ENCODE measurements at regions not wholly inside any gene's neighbourhood (a gene's known extent, or its start where the extent isn't known, plus 50 kb on each side); places are given as distances from the start of the nearest gene placed in this dataset.
"Not testable (repeated sequence)": the region's sequence is repeated elsewhere in the genome, so short reads cannot be mapped to it uniquely, and the experiment has no call there.

GRCh38 chr10:108336836-108337235 is 1172.3 kb upstream of the SORCS1 start:
- intact Hi-C loops (cut with DNase I): no loop called here
- Histone ChIP-seq H3K27ac (ENCODE audit: low read depth in 1 of 2, low read length in 2 of 2) (no peak overlapping the region), H3K36me3 (ENCODE audit: control insufficient read depth in 1 of 2, insufficient read depth in 2 of 2, low read length in 1 of 2) (no peaks in the 10 kb centered on the region), H3K4me1 (ENCODE audit: control insufficient read depth in 1 of 2, insufficient read depth in 2 of 2, low read length in 2 of 2) (no peaks in the 10 kb centered on the region), H3K4me3 (ENCODE audit: low read length in 2 of 2) (no peak overlapping the region), H3K27me3 (ENCODE audit: control insufficient read depth in 1 of 2, insufficient read depth in 2 of 2, low read length in 1 of 2) (no peaks in the 10 kb centered on the region), H3K9me3 (ENCODE audit: control insufficient read depth, low read length) (no peaks in the 10 kb centered on the region)
- ATAC-seq (ENCODE audit: low FRiP score) (no peak), DNase-seq (no peak)

- no peak for DNase-seq
- H3K27ac ChIP-seq (ENCODE audit: low read depth in 1 of 2, low read length in 2 of 2): no peak overlapping the region
- no peaks in the 10 kb centered on the region for H3K9me3 ChIP-seq (ENCODE audit: control insufficient read depth, low read length)
- intact Hi-C loops (cut with DNase I): no loop called here
- 84 to 90% methylated on average over 3 of the region's 3 CpGs for WGBS, 2 donors
- no peak overlapping the region for H3K4me3 ChIP-seq (ENCODE audit: low read length in 2 of 2)
- H3K27me3 ChIP-seq (ENCODE audit: control insufficient read depth in 1 of 2, insufficient read depth in 2 of 2, low read length in 1 of 2): no peaks in the 10 kb centered on the region
- no peaks in the 10 kb centered on the region for H3K36me3 ChIP-seq (ENCODE audit: control insufficient read depth in 1 of 2, insufficient read depth in 2 of 2, low read length in 1 of 2)
- H3K4me1 ChIP-seq (ENCODE audit: control insufficient read depth in 1 of 2, insufficient read depth in 2 of 2, low read length in 2 of 2): no peaks in the 10 kb centered on the region
- no peak for ATAC-seq (ENCODE audit: low FRiP score)
These were observed 1163.2 kb upstream of the SORCS1 start for GRCh38 chr10:108327706-108328105.

GRCh38 chr10:108323274-108323798 is 1158.8 kb upstream of the SORCS1 start:
- intact Hi-C loops (cut with DNase I): no loop called here
- H3K4me1 ChIP-seq (ENCODE audit: control insufficient read depth in 1 of 2, insufficient read depth in 2 of 2, low read length in 2 of 2): no peaks in the 10 kb centered on the region
- no peak overlapping the region for H3K27ac ChIP-seq (ENCODE audit: low read depth in 1 of 2, low read length in 2 of 2)
- H3K27me3 ChIP-seq (ENCODE audit: control insufficient read depth in 1 of 2, insufficient read depth in 2 of 2, low read length in 1 of 2): no peaks in the 10 kb centered on the region
- no peaks in the 10 kb centered on the region for H3K9me3 ChIP-seq (ENCODE audit: control insufficient read depth, low read length)
- no peaks in the 10 kb centered on the region for H3K36me3 ChIP-seq (ENCODE audit: control insufficient read depth in 1 of 2, insufficient read depth in 2 of 2, low read length in 1 of 2)
- ATAC-seq (ENCODE audit: low FRiP score) (no peak), DNase-seq (no peak)
- WGBS, 2 donors: 53 to 61% methylated on average over 3 of the region's 3 CpGs
- H3K4me3 ChIP-seq (ENCODE audit: low read length in 2 of 2): no peak overlapping the region

GRCh38 chr10:108319434-108320222 is 1155.1 kb upstream of the SORCS1 start:
- Histone ChIP-seq H3K9me3 (ENCODE audit: control insufficient read depth, low read length) (no peaks in the 10 kb centered on the region), H3K27ac (ENCODE audit: low read depth in 1 of 2, low read length in 2 of 2) (no peak overlapping the region), H3K4me1 (ENCODE audit: control insufficient read depth in 1 of 2, insufficient read depth in 2 of 2, low read length in 2 of 2) (no peaks in the 10 kb centered on the region), H3K4me3 (ENCODE audit: low read length in 2 of 2) (no peak overlapping the region), H3K36me3 (ENCODE audit: control insufficient read depth in 1 of 2, insufficient read depth in 2 of 2, low read length in 1 of 2) (no peaks in the 10 kb centered on the region), H3K27me3 (ENCODE audit: control insufficient read depth in 1 of 2, insufficient read depth in 2 of 2, low read length in 1 of 2) (no peaks in the 10 kb centered on the region)
- ATAC-seq (ENCODE audit: low FRiP score) (no peak), DNase-seq (no peak)
- intact Hi-C loops (cut with DNase I): no loop called here
- WGBS, 2 donors: 72 to 73% methylated on average over 6 of the region's 6 CpGs

GRCh38 chr10:108315636-108316035 is 1151.1 kb upstream of the SORCS1 start:
- H3K27me3 ChIP-seq (ENCODE audit: control insufficient read depth in 1 of 2, insufficient read depth in 2 of 2, low read length in 1 of 2); H3K4me3 ChIP-seq (ENCODE audit: low read length in 2 of 2); H3K9me3 ChIP-seq (ENCODE audit: control insufficient read depth, low read length); ATAC-seq (ENCODE audit: low FRiP score); intact Hi-C loops (cut with DNase I); DNase-seq; H3K4me1 ChIP-seq (ENCODE audit: control insufficient read depth in 1 of 2, insufficient read depth in 2 of 2, low read length in 2 of 2); H3K36me3 ChIP-seq (ENCODE audit: control insufficient read depth in 1 of 2, insufficient read depth in 2 of 2, low read length in 1 of 2); H3K27ac ChIP-seq (ENCODE audit: low read depth in 1 of 2, low read length in 2 of 2): not testable (repeated sequence)
- WGBS, 2 donors: 54 to 66% methylated on average over 10 to 18 of the region's 25 CpGs

- Histone ChIP-seq H3K9me3 (ENCODE audit: control insufficient read depth, low read length) (no peaks in the 10 kb centered on the region), H3K4me3 (ENCODE audit: low read length in 2 of 2) (no peak overlapping the region), H3K27me3 (ENCODE audit: control insufficient read depth in 1 of 2, insufficient read depth in 2 of 2, low read length in 1 of 2) (no peaks in the 10 kb centered on the region), H3K27ac (ENCODE audit: low read depth in 1 of 2, low read length in 2 of 2) (no peak overlapping the region), H3K4me1 (ENCODE audit: control insufficient read depth in 1 of 2, insufficient read depth in 2 of 2, low read length in 2 of 2) (no peaks in the 10 kb centered on the region), H3K36me3 (ENCODE audit: control insufficient read depth in 1 of 2, insufficient read depth in 2 of 2, low read length in 1 of 2) (no peaks in the 10 kb centered on the region)
- WGBS, 2 donors: 88 to 90% methylated on average over 7 of the region's 7 CpGs
- intact Hi-C loops (cut with DNase I): no loop called here
- ATAC-seq (ENCODE audit: low FRiP score): no peak
- no peak for DNase-seq
These were observed 1143.4 kb upstream of the SORCS1 start for GRCh38 chr10:108307925-108308312.

GRCh38 chr10:108307250-108307924 is 1142.9 kb upstream of the SORCS1 start:
- Histone ChIP-seq H3K36me3 (ENCODE audit: control insufficient read depth in 1 of 2, insufficient read depth in 2 of 2, low read length in 1 of 2) (no peaks in the 10 kb centered on the region), H3K4me1 (ENCODE audit: control insufficient read depth in 1 of 2, insufficient read depth in 2 of 2, low read length in 2 of 2) (no peaks in the 10 kb centered on the region), H3K9me3 (ENCODE audit: control insufficient read depth, low read length) (no peaks in the 10 kb centered on the region), H3K4me3 (ENCODE audit: low read length in 2 of 2) (no peak overlapping the region), H3K27me3 (ENCODE audit: control insufficient read depth in 1 of 2, insufficient read depth in 2 of 2, low read length in 1 of 2) (no peaks in the 10 kb centered on the region), H3K27ac (ENCODE audit: low read depth in 1 of 2, low read length in 2 of 2) (no peak overlapping the region)
- intact Hi-C loops (cut with DNase I): no loop called here
- DNase-seq (no peak), ATAC-seq (ENCODE audit: low FRiP score) (no peak)

GRCh38 chr10:108303149-108303548 is 1138.6 kb upstream of the SORCS1 start:
- no peaks in the 10 kb centered on the region for H3K4me1 ChIP-seq (ENCODE audit: control insufficient read depth in 1 of 2, insufficient read depth in 2 of 2, low read length in 2 of 2)
- no peaks in the 10 kb centered on the region for H3K9me3 ChIP-seq (ENCODE audit: control insufficient read depth, low read length)
- H3K27me3 ChIP-seq (ENCODE audit: control insufficient read depth in 1 of 2, insufficient read depth in 2 of 2, low read length in 1 of 2): no peaks in the 10 kb centered on the region
- DNase-seq (no peak), ATAC-seq (ENCODE audit: low FRiP score) (no peak)
- H3K27ac ChIP-seq (ENCODE audit: low read depth in 1 of 2, low read length in 2 of 2): no peak overlapping the region
- H3K36me3 ChIP-seq (ENCODE audit: control insufficient read depth in 1 of 2, insufficient read depth in 2 of 2, low read length in 1 of 2): no peaks in the 10 kb centered on the region
- no peak overlapping the region for H3K4me3 ChIP-seq (ENCODE audit: low read length in 2 of 2)
- intact Hi-C loops (cut with DNase I): no loop called here
- 82 to 88% methylated on average over 5 of the region's 5 CpGs for WGBS, 2 donors

- intact Hi-C loops (cut with DNase I): no loop called here
- WGBS, 2 donors: 28 to 51% methylated on average over 3 of the region's 3 CpGs
- no peaks in the 10 kb centered on the region for H3K9me3 ChIP-seq (ENCODE audit: control insufficient read depth, low read length)
- no peaks in the 10 kb centered on the region for H3K27me3 ChIP-seq (ENCODE audit: control insufficient read depth in 1 of 2, insufficient read depth in 2 of 2, low read length in 1 of 2)
- no peak for ATAC-seq (ENCODE audit: low FRiP score)
- no peak overlapping the region for H3K4me3 ChIP-seq (ENCODE audit: low read length in 2 of 2)
- no peaks in the 10 kb centered on the region for H3K36me3 ChIP-seq (ENCODE audit: control insufficient read depth in 1 of 2, insufficient read depth in 2 of 2, low read length in 1 of 2)
- H3K27ac ChIP-seq (ENCODE audit: low read depth in 1 of 2, low read length in 2 of 2): no peak overlapping the region
- DNase-seq: no peak
- no peaks in the 10 kb centered on the region for H3K4me1 ChIP-seq (ENCODE audit: control insufficient read depth in 1 of 2, insufficient read depth in 2 of 2, low read length in 2 of 2)
These were observed 1136.5 kb upstream of the SORCS1 start for GRCh38 chr10:108301002-108301401.
